Activated gamma-delta T cell treated with Interleukin-2 at 50 U/mL for 16 hours (primary cell): ENCODE measurements at regions not wholly inside any gene's neighbourhood (a gene's known extent, or its start where the extent isn't known, plus 50 kb on each side); places are given as distances from the start of the nearest gene placed in this dataset.

Experiments
- DNase-seq: peaks from one replicate; pipeline ENCODE4 v3.0.0-alpha.2; 2020

GRCh38 chr15:70547846-70548487 lies 215.4 kb downstream of the UACA start:
- no peak for DNase-seq

- DNase-seq = no peak
Measured at GRCh38 chr15:70545526-70545925, 217.8 kb downstream of the UACA start.

GRCh38 chr15:70541511-70541910 lies 221.8 kb downstream of the UACA start:
- no peak for DNase-seq

GRCh38 chr15:70539912-70540530 lies 223.3 kb downstream of the UACA start:
- no peak for DNase-seq

- DNase-seq = no peak
Measured at GRCh38 chr15:70539409-70539808, 223.9 kb downstream of the UACA start.

- no peak for DNase-seq
Measured at GRCh38 chr15:70538278-70538677, 225.1 kb downstream of the UACA start.

- DNase-seq = no peak
Measured at GRCh38 chr15:70535955-70536338, 227.4 kb downstream of the UACA start.

- DNase-seq = peak; percentile 52
Measured at GRCh38 chr15:70535071-70535954, 228.0 kb downstream of the UACA start.

- DNase-seq = no peak
Measured at GRCh38 chr15:70533931-70534742, 229.2 kb downstream of the UACA start.

GRCh38 chr15:70532531-70533186 lies 230.7 kb downstream of the UACA start:
- no peak for DNase-seq

GRCh38 chr15:70531576-70531975 lies 231.8 kb downstream of the UACA start:
- DNase-seq = no peak

GRCh38 chr15:70530906-70531305 lies 232.5 kb downstream of the UACA start:
- no peak for DNase-seq

GRCh38 chr15:70530503-70530902 lies 232.9 kb downstream of the UACA start:
- no peak for DNase-seq

- DNase-seq = no peak
Measured at GRCh38 chr15:70530017-70530499, 233.3 kb downstream of the UACA start.

GRCh38 chr15:70528816-70529215 lies 234.5 kb downstream of the UACA start:
- DNase-seq = no peak

GRCh38 chr15:70528270-70528706 lies 235.1 kb downstream of the UACA start:
- peak; percentile 42 for DNase-seq

- no peak for DNase-seq
Measured at GRCh38 chr15:70526974-70527325, 236.4 kb downstream of the UACA start.

GRCh38 chr15:70526221-70526973 lies 237.0 kb downstream of the UACA start:
- DNase-seq = no peak

GRCh38 chr15:70525551-70525950 lies 237.8 kb downstream of the UACA start:
- no peak for DNase-seq

- DNase-seq = no peak
Measured at GRCh38 chr15:70524470-70524869, 238.9 kb downstream of the UACA start.

GRCh38 chr15:70523616-70524015 lies 239.7 kb downstream of the UACA start:
- no peak for DNase-seq

GRCh38 chr15:70523192-70523591 lies 240.2 kb downstream of the UACA start:
- no peak for DNase-seq
